ENCODE measurements at regions not wholly inside any gene's neighbourhood (a gene's known extent, or its start where the extent isn't known, plus 50 kb on each side); places are given as distances from the start of the nearest gene placed in this dataset.
"Not testable (repeated sequence)": the region's sequence is repeated elsewhere in the genome, so short reads cannot be mapped to it uniquely, and the experiment has no call there.

DNA sequence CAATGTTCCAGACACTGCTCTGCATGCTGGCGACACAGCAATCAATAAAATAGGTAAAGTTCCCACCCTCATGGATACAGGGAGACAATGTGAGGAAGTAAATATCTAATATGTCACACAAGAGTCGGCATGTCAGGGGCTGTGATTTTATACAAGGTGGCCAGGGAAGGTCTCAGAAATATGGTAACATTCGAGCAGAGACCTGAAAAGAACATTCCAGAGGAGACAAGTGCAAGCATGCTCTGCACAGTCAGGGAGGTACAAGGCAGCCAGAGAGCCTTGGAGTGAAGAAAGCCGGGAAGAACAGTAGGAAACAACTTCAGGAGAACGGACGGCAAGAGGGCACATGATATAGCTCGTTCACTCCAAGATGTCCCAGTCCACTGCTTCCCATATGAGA, 89.2 kb upstream of the ZNF462 start:
- in situ Hi-C loops (cut with HindIII; ENCODE audit: low sequenced_read_pairs), result no loop called here

DNA sequence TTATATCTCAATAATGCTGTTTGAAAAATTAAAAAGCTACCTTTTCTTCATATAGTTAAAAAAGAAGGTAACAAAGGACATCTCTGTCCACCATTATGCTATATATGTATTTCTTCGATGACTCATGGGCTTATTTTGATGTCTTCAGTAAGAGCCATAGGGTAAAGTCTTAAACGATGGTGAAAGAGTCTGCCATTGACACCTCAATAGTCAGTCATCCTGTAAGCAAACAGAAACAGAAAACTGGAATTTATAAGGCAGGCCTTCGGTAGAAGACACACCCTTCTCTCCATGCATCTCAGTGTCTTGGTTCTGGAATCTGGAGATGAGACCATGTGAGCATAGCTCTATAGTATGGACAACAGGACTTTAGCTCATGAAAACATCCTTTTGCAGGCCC, 87.0 kb upstream of the ZNF462 start:
- in situ Hi-C loops (cut with HindIII; ENCODE audit: low sequenced_read_pairs), result no loop called here

DNA sequence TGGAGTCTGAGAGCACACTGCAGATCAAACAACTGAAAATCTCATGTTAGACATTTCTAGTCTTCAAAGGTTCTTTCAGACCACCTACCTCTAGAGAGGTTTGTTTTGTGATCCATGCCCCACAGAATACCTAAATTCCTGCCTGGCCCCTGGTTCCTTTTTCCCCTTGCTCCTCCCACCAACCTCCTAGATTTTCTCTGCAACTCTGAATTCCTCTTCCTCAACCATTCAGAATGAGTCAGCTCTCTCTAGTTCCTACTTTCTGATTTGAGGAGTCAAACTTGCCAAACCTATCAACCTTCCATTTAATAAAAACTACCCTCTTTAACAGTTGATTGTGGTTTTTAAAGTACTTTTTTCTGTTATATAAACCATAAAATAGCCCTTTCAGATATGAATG, 83.2 kb upstream of the ZNF462 start:
- in situ Hi-C loops (cut with HindIII; ENCODE audit: low sequenced_read_pairs), result no loop called here

DNA sequence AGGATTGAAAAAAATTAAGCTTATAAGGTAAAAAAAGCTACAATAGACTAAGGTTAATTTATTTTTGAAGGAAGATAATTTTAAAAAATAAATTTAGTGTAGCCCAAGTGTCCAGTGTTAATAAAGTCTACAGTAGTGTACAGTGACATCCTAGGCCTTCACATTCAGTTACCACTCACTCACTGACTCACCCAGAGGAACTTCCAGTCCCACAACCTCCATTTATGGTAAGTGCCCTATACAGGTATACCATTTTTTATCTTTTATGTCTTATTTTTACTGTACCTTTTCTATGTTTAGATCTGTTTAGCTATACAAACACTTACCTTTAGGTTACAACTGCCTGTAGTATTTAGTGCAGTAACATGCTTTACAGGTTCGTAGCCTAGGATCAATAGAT, 79.8 kb upstream of the ZNF462 start:
- in situ Hi-C loops (cut with HindIII; ENCODE audit: low sequenced_read_pairs), result no loop called here

DNA sequence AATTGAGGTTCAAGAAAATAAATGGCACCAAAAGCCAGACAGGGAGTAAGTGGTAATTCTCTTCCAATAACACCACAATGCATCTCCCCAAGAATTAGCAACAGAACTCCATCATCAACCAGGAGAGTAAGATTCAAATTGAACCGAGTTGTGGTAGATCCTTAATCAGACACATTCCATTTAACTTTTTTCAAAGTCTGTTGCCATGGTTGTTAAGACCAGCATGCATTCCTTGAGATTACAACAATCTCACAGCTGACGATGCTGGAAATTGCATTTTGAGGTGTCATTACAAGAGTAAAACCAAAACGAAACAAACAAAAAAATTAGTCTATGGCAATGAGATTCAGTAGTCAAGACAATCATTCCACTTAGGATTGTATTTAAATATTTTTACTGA, 78.9 kb upstream of the ZNF462 start:
- in situ Hi-C loops (cut with HindIII; ENCODE audit: low sequenced_read_pairs), result no loop called here

DNA sequence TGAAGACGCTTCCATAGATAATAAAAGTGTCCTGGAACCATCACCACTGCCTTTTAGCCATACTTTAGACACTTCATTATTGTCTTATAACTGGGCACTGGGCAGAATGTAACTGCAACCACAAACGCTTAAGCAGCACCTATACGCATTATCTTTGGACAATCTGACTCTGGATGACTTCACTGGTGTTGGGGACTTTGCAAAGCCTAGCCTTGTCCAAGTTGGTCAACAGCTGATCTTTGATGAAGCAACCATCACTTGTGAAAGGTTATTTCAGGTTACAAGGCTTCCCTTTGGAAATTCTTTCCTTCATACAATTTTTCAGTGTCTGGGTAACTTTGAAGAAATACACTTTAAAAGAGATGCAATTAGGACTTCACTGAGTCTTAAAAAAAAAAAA, 77.8 kb upstream of the ZNF462 start:
- in situ Hi-C loops (cut with HindIII; ENCODE audit: low sequenced_read_pairs), result no loop called here

DNA sequence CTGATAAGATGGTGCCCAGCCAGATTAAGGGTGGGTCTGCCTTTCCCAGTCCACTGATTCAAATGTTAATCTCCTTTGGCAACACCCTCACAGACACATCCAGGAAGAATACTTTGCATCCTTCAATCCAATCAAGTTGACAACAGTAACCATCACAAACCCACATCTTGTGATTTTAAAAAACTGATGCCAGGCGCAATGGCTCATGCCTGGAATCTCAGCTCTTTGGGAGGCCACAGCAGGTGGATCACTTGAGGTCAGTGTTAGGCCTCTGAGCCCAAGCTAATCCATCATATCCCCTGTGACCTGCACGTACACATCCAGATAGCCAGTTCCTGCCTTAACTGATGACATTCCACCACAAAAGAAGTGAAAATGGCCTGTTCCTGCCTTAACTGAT, 74.9 kb upstream of the ZNF462 start:
- in situ Hi-C loops (cut with HindIII; ENCODE audit: low sequenced_read_pairs), result not testable (repeated sequence)

DNA sequence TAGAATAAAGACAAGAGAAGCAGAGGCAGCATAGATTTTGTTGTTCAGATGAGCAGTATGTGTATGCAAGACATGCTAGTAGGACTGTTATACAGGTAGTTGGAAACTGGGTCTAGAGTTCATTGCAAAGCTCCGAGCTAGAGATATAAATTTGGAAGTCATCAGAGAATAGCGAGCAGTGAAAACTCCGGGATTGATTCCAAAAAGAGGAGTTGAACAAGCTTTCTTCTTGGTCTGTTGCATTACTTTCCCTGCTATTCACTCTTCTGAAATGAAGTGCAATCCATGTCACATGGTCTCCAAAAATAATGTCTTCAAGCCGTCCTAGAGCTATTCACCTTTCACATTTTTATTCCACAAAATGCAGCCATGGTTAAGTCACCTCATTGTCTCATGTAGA, 67.9 kb upstream of the ZNF462 start:
- in situ Hi-C loops (cut with HindIII; ENCODE audit: low sequenced_read_pairs), result loop anchor here (5.0 kb wide), 2 partner anchors 57 to 97 kb away; no protein-coding TSS in a partner anchor

DNA sequence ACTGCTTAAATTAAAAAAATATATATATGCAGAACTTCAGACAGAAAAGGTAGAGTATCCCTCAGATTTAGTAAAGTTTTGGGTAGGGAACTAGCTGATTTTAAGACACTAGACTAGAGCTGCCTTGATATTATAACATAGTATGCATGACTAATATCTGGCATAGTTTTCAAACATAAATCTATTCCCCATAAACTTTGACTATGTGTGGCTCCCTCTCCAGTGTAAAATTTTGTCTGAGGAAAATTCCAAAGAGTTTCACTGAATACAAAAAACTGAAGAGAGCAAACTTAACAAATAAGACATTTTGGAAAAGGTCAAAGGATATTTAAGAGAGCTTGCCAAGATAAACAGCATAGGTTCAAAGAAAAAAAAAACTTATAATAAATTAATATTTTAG, 66.2 kb upstream of the ZNF462 start:
- in situ Hi-C loops (cut with HindIII; ENCODE audit: low sequenced_read_pairs), result loop anchor here (5.0 kb wide), 2 partner anchors 56 to 96 kb away; no protein-coding TSS in a partner anchor

DNA sequence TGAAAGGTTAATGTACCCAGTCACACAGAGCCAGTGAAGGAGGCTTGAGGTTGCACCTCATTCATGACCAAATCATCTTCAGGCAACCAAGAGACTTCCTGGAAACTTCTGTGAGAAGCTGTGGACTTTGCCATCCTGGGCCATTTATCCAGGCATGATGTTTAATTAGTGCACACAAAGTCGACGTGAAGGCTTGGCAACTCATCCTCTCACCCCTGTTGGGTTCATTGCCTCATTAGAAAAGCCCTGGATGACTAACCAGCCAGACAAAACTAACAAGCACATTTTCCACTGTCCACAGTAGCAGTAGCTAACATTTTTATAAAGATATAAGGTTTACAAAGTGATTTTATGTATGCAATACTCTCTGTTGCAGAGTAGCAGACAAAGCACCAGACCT, 65.7 kb upstream of the ZNF462 start:
- in situ Hi-C loops (cut with HindIII; ENCODE audit: low sequenced_read_pairs), result loop anchor here (5.0 kb wide), 2 partner anchors 55 to 95 kb away; no protein-coding TSS in a partner anchor

DNA sequence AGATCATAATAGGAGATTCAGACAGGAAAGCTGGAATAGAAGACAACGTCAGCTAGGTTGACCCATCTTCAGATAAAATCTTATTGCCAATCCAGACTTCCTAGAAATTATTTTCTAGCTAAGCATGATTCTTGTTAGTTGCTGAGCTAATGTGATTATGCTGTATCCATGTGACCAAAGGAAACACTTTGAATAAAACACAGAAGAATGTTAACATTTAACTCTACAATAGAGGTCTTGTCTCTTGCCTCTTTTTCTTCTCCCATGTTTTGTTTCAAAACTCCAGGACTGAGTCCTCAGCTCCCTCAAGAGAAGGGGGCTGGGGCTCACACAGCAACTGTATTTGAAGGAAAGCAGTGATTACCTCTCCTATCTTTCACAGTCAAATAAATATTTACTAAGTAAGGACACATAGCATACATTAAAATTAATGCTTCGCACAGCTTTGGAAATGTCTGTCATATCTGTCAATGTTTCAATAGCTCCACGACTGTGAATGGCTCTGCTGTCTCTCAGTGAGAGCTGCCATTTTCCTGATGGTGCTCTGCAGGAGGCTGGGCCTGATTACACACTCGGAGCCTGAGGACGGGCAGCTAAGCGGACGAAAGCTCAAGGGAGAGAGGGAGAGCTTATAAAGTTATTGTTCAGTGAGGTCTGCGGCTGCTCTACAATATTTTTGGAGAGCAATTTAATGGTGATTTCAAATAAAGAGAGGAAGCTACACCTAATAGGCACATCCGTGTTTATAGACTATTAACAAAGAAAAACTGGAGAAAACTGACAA, 64.8 kb upstream of the ZNF462 start:
- in situ Hi-C loops (cut with HindIII; ENCODE audit: low sequenced_read_pairs), result loop anchor here (5.0 kb wide), 2 partner anchors 54 to 94 kb away; no protein-coding TSS in a partner anchor

DNA sequence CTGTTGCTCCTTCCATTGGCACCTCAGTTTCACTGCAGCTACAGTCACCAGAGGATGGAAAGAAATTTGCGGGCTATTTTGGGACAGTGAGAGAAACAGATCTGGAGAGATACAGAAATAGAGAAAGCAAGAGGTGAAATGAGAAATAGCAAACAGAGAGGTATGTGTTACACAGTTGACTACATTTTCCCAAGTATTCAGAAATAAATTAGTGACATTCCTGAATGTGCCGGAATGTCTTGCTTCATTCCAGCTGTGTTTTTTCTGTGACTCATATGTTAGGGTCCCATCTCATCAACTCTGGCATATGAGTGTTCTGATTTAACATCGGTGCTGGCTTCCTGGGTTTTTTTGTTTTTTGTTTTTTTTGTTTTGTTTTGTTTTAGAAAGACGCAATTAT, 63.8 kb upstream of the ZNF462 start:
- in situ Hi-C loops (cut with HindIII; ENCODE audit: low sequenced_read_pairs), result loop anchor here (5.0 kb wide), 2 partner anchors 53 to 93 kb away; no protein-coding TSS in a partner anchor

DNA sequence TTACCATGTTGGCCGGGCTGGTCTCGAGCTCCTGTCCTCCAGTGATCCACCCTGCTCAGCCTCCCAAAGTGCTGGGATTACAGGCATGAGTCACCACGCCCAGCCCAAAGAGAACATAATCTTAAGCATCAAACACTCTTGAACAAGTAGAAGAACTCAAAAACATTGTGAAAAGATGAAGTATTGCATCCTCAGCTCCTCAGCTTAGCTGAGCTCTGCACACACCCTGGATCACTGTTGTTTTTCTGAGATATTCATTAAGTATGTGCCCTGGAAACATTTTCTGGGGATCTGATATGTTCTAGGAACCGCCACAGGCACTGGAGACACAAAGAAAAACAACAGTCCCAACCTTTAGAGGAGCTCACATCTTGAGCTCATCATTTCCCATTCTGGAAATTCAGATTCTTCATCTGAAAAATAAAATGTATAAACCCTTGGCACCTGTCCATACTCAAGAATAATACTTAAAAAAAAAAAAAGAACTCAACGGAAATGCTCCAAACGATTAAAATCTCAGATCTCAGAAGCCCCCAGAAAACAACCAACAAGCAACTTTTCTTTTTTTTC, 62.2 kb upstream of the ZNF462 start:
- in situ Hi-C loops (cut with HindIII; ENCODE audit: low sequenced_read_pairs), result no loop called here

DNA sequence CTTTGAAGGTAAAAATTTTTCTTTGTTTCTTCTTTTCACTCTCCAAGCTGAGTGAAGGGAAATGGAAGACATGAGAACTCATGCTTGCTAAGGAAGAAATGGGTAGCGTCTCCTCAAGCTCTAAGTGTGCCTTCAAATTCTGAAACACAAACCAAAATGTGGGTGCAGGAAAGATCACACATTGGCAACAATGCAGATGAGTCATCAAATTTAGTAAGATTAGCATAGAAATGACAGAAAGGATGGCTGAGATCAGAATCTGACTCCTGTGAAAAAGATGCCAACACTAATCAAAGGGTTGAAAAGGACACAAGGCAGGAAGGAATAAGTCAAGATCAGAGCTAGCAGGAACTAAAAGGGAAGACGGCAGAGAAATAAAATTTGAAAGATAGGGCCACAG, 61.1 kb upstream of the ZNF462 start:
- in situ Hi-C loops (cut with HindIII; ENCODE audit: low sequenced_read_pairs), result no loop called here
